22Rv1 (cell line): ENCODE measurements at regions not wholly inside any gene's neighbourhood (a gene's known extent, or its start where the extent isn't known, plus 50 kb on each side); places are given as distances from the start of the nearest gene placed in this dataset.
"Not testable (repeated sequence)": the region's sequence is repeated elsewhere in the genome, so short reads cannot be mapped to it uniquely, and the experiment has no call there.

Source experiments
- H3K27ac ChIP-seq: fragments of 450-650 bp; 2 replicates; pipeline ENCODE4 v1.5.1; 2017
- ZFX ChIP-seq: fragments of 450-650 bp; IDR thresholded peaks from 2 replicates; pipeline ENCODE4 v1.6.1; 2017; ENCODE audit warnings: antibody characterized with exemption, borderline replicate concordance
- TF ChIP-seq, protein P1 (sequence below): fragments of 450-650 bp; IDR thresholded peaks from 2 replicates; pipeline ENCODE4 v1.5.1; 2017; ENCODE audit warnings: mild to moderate bottlenecking

DNA sequence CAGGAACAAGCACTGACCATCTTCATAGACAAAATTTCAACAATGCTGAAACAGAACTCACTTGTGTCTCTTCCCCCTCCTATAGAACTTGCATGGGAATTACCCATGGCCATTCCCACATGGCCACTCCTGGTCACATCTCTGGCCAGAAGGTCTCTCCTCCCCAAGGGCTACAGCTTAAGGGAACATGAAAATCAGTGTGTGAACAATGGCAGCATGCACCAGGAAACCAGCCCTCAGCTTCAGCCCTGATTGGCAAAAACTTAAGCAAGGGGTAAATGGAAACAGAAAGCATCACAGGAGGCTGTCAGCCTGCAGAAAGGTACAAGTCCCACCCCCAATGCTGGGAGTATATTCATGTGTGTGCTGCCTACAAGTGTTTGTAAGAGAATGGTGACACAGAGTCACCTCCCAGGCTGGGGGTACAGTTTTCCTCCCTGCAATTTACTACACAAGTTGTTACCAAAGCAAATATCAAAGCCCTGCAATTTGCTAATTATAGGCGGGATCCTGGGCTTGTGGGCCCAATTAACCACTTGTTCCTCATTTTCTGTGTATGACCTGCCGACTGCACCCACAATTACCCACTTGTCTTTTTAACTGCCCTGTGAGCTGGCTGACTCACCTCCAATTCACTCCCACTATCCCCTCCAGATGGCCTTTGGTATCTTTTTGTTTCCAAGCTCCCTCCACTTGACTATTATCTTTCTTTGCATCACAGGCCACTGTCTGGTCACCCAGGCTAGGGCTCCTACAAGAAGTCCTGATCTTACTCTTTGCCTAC is 84.4 kb upstream of the HES1 start:
- H3K27ac ChIP-seq, result no peak overlapping the region
- no peak for TF ChIP-seq ZFX
- TF ChIP-seq, protein P1, sequence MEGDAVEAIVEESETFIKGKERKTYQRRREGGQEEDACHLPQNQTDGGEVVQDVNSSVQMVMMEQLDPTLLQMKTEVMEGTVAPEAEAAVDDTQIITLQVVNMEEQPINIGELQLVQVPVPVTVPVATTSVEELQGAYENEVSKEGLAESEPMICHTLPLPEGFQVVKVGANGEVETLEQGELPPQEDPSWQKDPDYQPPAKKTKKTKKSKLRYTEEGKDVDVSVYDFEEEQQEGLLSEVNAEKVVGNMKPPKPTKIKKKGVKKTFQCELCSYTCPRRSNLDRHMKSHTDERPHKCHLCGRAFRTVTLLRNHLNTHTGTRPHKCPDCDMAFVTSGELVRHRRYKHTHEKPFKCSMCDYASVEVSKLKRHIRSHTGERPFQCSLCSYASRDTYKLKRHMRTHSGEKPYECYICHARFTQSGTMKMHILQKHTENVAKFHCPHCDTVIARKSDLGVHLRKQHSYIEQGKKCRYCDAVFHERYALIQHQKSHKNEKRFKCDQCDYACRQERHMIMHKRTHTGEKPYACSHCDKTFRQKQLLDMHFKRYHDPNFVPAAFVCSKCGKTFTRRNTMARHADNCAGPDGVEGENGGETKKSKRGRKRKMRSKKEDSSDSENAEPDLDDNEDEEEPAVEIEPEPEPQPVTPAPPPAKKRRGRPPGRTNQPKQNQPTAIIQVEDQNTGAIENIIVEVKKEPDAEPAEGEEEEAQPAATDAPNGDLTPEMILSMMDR, result no peak

DNA sequence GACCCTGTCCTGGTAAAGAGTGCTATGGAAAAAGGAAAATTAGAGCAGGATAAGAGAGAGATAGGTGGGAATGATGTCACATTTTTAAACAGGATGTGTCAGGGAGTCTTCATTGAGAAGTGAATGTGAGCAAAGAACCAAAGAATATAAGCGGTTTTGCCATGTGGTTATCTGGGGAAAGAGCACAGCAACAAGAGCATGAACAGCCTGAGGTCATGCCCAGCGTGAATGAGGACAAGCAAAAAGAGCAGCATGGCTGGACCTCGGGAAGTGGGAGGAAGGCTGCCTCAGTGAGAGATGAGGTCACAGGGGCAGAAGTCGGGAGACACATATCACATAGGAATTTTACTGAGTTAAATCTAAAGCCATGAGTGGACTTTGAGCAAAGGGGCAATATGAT is 82.8 kb upstream of the HES1 start:
- no peak overlapping the region for H3K27ac ChIP-seq
- TF ChIP-seq, protein P1, result no peak
- TF ChIP-seq ZFX, result no peak

- TF ChIP-seq, protein P1, result no peak
- no peak for TF ChIP-seq ZFX
- H3K27ac ChIP-seq, result no peak overlapping the region
These were observed 81.9 kb upstream of the HES1 start for GRCh38 chr3:194054016-194054415.

DNA sequence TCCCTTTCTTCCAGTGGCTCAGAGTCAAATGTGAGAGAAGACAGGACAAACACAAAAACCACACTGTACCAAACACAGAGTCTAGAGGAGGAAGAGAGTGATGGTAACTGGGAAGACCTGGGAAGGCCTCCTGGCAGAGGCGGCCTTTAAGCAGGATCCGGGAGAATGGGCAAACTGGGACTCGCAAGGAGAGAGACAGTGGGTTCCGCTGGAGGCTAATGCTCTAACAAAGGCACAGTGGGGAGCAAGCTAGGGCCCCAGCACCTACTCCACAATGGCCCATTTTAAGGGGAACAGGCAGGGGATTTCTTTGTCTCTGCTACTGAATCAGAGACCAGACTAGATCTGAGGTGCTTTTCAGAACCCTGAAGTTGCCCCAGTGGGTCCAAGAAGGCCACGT is 81.4 kb upstream of the HES1 start:
- H3K27ac ChIP-seq, result no peak overlapping the region

DNA sequence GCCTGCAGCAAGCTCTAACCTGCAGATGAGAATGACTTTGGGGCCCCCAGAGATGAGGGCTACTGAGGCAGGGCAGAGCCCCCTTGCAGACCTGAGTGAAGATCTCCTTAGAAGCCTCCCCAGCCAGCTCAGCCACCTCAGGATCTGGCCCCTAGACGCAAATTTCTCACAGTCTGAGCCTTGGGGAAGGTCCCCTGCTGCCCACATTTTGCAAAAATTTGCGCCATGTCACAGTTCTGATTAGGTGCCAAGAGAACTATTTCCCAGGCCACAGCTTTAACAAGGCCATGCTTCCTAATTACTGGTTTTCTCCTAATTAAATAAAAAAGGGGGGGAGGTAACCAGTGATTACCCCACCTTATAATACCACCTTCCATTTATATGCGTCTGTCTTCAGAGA is 81.0 kb upstream of the HES1 start:
- H3K27ac ChIP-seq, result no peak overlapping the region
- TF ChIP-seq ZFX, result no peak
- TF ChIP-seq, protein P1, result no peak

More for the DNA sequence above, 81.4 kb upstream of the HES1 start:
- TF ChIP-seq ZFX, result no peak
- TF ChIP-seq, protein P1, result no peak

- not testable (repeated sequence) for H3K27ac ChIP-seq
These were observed 79.6 kb upstream of the HES1 start for GRCh38 chr3:194056323-194056722.

- H3K27ac ChIP-seq, result no peak overlapping the region
- TF ChIP-seq, protein P1, result no peak
- no peak for TF ChIP-seq ZFX
These were observed 79.1 kb upstream of the HES1 start for GRCh38 chr3:194056731-194057415.
